Coronary artery (tissue), 2 donors: ENCODE measurements at regions not wholly inside any gene's neighbourhood (a gene's known extent, or its start where the extent isn't known, plus 50 kb on each side); places are given as distances from the start of the nearest gene placed in this dataset.

Experiments
- DNase-seq: peaks from one replicate; pipeline ENCODE4 v3.0.0-alpha.2; 2017; ENCODE audit warnings: low spot score
- H3K27ac ChIP-seq, 2 donors: fragments of 200-600 bp; sonication (generic); one replicate each; pipeline ENCODE4 v1.5.1; 2016 to 2019
- H3K4me3 ChIP-seq: fragments of 200-600 bp; sonication (generic); 2 replicates; pipeline ENCODE4 v1.5.1; 2016; ENCODE audit warnings: mild to moderate bottlenecking, moderate library complexity
- CTCF ChIP-seq: fragments of 200-600 bp; sonication (generic); IDR thresholded peaks from one replicate; pipeline ENCODE4 v1.5.1; 2019; ENCODE audit warnings: antibody characterized with exemption

GRCh38 chrX:155682834-155683233 is 70.1 kb upstream of the TMLHE start:
- Histone ChIP-seq H3K4me3 (no peak overlapping the region), H3K27ac (no peak overlapping the region)
- DNase-seq = no peak
- TF ChIP-seq CTCF = no peak

GRCh38 chrX:155679715-155680114 is 67.0 kb upstream of the TMLHE start:
- H3K27ac ChIP-seq = no peak overlapping the region
- no peak for TF ChIP-seq CTCF
- no peak for DNase-seq
- no peak overlapping the region for H3K4me3 ChIP-seq

- Histone ChIP-seq H3K27ac (no peak overlapping the region), H3K4me3 (no peak overlapping the region)
- no peak for DNase-seq
- no peak for TF ChIP-seq CTCF
These were observed 60.6 kb upstream of the TMLHE start for GRCh38 chrX:155673338-155673737.

GRCh38 chrX:155666741-155667140 is 54.0 kb upstream of the TMLHE start:
- no peak for DNase-seq
- Histone ChIP-seq H3K4me3 (no peak overlapping the region), H3K27ac (no peak overlapping the region)
- no peak for TF ChIP-seq CTCF
